C4-2B (cell line): ENCODE measurements at regions not wholly inside any gene's neighbourhood (a gene's known extent, or its start where the extent isn't known, plus 50 kb on each side); places are given as distances from the start of the nearest gene placed in this dataset.

Experiments
- ZFX ChIP-seq: fragments of 450-650 bp; IDR thresholded peaks from 2 replicates; pipeline ENCODE4 v1.6.1; 2017
- TF ChIP-seq, protein P1 (sequence below): fragments of 450-650 bp; conservative IDR thresholded peaks from 2 replicates; pipeline ENCODE4 v1.5.1; 2017; ENCODE audit warnings: mild to moderate bottlenecking

DNA sequence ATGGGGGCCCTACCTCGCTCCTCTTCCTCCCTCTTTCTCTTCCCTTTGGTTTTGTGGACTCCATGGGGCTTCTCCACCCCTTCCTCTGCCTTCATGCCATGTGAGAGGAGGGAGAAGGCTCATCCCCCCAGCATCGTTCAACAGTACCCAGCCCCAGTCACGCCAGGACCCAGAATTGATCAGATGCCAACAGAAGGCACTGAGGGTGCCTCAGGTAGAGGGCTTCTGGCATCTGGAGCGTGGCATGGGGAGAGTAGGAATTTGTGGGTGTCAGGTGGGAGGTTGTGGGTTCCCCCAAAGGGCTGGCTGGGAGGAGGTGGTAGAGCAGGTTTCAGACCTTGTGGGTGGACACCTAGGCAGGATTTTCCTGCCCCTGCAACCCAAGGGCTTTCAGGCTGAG, 122.0 kb downstream of the TWIST2 start:
- TF ChIP-seq, protein P1, sequence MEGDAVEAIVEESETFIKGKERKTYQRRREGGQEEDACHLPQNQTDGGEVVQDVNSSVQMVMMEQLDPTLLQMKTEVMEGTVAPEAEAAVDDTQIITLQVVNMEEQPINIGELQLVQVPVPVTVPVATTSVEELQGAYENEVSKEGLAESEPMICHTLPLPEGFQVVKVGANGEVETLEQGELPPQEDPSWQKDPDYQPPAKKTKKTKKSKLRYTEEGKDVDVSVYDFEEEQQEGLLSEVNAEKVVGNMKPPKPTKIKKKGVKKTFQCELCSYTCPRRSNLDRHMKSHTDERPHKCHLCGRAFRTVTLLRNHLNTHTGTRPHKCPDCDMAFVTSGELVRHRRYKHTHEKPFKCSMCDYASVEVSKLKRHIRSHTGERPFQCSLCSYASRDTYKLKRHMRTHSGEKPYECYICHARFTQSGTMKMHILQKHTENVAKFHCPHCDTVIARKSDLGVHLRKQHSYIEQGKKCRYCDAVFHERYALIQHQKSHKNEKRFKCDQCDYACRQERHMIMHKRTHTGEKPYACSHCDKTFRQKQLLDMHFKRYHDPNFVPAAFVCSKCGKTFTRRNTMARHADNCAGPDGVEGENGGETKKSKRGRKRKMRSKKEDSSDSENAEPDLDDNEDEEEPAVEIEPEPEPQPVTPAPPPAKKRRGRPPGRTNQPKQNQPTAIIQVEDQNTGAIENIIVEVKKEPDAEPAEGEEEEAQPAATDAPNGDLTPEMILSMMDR = no peak
- TF ChIP-seq ZFX = no peak
